ENCODE measurements at regions not wholly inside any gene's neighbourhood (a gene's known extent, or its start where the extent isn't known, plus 50 kb on each side); places are given as distances from the start of the nearest gene placed in this dataset.
"Not testable (repeated sequence)": the region's sequence is repeated elsewhere in the genome, so short reads cannot be mapped to it uniquely, and the experiment has no call there.

DNA sequence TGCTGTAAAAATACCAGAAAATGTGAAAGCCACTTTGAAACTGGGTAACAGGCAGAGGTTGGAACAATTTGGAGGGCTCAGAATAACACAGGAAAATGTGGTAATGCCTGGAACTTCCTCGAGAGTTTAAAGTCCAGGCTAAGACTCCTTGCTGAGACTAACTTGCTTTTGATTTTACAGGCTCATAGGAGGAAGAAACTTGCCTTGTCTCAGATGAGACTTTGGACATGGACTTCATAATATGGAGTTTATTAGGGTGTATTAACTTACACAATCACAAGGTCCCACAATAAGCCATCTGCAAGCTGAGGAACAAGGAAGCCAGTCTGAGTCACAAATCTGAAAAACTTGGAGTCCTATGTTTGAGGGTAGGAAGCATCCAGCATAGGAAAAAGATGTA is 293.4 kb upstream of the TMEFF2 start:
- DNase-seq = not testable (repeated sequence)

DNA sequence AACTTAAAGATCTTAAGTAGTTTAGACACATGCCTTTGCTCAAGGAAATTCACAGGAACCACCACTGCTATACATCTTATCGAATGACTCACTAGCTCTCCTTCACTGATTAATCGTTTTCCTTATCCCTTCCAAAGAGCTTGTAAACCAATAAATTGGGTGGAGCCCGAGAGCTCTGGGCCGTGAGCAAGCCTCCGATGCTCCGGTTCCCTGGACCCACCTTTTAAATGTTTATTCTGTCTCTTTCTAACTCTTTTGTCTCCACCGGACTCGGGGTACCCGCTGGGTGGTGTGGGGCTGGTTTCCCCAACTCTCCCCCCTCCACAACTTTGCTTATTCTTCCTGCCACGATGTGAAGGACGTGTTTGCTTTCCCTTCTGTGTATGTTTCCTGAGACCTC is 292.9 kb upstream of the TMEFF2 start:
- DNase-seq = no peak

DNA sequence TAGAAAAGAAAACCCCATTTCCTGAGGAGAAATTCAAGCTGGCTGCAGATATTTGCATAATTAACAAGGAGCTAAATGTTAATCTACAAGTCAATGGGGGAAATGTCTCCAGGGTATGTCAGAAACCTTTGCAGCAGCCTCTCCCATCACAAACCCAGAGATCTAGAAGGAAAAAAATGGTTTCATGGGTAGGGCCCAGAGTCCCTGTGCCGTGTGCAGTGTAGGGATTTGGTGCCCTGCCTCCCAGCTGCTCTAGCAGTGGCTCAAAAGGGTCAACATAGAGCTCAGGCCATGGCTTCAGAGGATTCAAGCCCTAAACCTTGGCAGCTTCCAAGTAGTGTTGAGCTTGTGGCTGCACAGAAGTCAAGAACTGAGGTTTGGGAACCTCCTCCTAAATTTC is 290.2 kb upstream of the TMEFF2 start:
- DNase-seq = no peak

DNA sequence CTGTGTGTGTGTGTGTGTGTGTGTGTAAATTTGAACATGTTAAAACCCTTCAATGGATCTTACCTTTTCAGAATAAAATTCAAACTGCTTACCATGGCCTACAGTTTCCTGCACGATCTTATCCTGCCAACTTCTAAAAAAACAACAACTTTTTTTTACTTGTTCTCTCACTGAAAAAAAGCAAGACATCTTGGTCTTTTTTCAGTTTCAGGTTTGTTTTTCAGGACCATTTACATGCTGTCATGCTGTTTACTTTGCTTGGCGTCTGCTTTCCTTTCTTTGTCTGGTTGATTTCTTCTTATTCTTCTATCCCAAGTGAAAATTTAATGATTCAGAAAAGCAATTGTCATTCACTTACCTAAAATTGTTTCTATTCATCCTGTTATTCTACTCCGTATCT is 286.3 kb upstream of the TMEFF2 start:
- DNase-seq = no peak

DNA sequence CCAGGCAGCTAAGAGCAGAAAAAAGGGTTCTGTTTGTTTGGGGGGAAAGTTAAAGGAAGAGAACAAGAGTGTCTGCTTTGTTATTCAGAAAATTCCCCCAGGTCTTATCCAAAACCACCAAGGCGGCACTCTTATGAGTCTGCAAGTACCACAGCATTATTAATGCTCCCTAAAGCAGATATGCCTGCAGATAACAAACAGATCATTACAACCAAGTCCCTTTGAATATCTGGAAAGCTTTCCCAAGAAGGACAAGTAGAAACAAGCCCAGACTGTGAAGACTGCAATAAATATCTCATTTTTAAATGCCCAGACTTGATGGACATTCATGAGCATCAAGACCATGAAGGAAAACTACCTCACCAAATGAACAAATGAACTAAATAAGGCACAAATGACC is 278.6 kb upstream of the TMEFF2 start:
- no peak for DNase-seq

DNA sequence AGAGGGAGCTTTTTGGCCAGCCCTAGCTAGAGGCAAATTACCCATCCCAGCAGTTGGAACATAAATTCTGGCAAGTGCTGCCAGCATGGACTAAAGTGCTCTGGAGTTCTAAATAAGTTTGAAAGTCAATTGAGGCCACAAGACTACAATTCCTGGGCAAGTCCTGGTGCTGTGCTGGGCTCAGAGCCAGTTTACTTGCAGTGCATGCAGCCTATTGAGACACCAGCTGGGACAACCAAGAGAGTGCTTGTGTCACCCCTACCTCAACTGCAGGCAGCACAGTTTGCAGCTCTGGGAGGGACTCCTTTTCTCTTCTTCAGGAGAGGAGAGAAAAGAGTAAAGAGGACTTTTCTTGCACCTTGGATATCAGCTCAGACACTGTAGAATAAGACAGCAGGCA is 277.2 kb upstream of the TMEFF2 start:
- no peak for DNase-seq

DNA sequence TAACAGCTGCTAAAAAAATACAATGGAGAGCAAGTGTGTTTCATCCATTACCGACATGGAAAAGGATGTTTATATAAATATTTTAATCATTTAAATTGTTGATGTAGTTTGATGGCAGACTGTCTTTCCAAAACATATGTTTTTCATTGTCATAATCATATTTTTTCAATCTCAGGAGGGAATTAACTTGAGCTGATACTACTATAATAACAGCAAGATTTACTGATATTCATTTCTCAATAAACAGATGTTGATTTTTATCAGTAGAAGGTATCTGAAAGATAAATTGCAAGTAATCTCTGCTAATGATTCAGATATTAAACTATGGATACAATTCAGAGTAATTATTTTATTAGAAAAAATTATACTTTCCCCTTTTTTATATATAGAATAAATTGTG is 274.9 kb upstream of the TMEFF2 start:
- DNase-seq = no peak

DNA sequence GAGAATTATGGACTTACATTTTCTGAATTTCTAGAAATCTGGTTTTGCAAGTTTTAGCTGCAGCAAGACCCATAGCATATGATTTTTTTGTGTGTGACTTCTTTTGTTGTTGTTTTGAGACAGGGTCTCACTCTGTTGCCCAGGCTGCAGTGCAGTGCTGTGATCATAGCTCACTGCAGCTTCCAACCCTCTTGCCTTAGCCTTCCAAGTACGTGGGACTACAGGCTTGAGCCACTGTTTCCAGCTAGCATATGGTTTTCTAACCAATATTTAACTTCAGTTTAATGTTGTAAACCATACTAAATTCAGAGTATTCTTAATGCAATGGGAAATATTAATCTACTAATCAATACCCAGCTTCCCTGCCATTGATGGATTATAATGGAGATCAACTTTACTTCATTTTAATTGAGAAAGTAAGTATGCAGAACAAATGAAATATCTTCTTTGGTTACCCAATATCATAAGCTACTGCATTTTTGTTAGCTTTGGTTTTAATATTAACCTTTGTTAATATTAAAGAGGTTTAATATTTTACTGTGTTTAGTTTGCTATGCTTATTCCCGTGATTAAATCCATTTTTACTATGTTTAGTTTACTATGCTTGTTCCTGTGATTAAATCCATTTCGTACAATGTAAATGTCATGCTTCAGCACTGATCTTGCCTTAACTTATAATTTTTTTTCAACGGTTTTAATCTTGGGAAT is 273.4 kb upstream of the TMEFF2 start:
- no peak for DNase-seq

DNA sequence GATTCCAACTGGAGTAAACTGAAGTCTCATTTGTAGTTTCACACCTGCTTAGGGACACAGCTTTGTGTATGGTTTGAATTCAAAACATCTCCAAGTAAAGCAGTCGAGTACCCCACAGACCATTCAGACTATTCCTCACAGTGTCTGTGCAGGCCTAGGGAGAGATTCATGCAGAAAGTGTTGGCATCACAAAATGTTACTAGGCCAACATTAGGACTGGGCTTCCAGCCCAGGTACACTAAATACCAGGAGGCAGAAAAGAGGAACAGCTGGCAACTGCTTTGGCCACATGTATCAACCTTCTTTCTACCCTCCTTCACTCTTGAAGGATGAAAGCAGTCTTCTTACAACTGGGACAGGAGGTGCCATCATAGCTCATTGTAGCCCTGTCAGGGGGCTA is 270.4 kb upstream of the TMEFF2 start:
- DNase-seq = no peak

DNA sequence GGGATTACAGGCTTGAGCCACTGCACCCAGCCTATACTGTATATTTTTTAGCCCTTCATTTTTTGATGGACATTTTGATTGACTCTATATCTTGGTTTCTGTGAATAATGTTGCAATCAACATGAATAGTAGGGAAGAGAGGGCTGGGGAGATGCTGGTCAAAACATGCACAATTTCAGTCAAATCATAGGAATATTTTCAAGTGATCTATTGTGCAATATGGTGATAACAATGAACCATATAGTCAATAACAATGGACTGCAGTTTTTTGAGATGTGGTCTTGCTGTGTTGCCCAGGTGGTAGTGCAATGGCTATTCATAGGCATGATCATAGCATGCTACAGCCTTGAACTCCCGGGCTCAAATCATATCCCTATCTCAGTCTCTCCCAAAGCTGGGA is 264.7 kb upstream of the TMEFF2 start:
- no peak for DNase-seq

DNA sequence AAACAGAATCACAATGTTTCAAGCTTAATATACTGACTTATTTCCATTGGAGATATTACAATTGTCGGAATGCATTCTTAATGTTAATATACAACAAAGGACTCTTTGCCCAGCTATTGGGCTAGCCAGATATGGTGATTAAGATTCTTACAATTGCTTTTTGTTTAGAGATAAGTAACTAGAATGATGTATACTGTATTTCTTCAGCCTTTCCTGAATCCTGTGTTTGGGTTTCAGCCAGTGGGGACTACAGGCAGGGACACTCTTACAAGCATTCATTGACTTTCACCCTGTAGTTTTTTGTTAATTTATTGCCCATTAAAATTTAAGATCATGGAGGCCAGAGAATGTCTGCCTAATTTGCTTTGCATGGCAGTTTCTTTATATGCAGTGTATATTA is 254.1 kb upstream of the TMEFF2 start:
- no peak for DNase-seq

DNA sequence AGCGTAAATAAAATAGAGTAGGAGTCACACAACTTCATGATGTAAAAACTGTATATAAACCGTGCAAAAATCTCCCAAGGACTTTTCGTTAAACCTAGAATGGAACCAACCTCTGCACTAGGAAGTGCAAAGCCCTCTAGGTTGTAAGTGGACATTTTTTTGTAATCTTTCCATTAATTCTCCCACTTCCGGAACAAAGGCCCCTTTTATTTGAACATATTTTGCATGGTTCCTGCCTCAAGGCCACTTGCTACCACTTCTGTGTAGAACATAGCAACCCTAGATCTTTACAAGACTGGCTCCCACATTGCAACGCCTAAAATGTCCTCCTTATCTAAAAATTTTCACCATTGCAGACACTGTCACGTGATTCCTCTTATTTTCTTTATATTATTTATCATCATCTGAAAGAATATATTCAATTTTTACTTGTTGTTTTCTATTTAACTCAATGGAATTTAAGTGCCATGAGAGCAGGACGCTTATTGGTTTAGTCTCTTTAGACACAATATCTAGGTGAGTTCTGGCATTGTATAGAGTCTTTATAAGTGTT is 249.6 kb upstream of the TMEFF2 start:
- DNase-seq = no peak

DNA sequence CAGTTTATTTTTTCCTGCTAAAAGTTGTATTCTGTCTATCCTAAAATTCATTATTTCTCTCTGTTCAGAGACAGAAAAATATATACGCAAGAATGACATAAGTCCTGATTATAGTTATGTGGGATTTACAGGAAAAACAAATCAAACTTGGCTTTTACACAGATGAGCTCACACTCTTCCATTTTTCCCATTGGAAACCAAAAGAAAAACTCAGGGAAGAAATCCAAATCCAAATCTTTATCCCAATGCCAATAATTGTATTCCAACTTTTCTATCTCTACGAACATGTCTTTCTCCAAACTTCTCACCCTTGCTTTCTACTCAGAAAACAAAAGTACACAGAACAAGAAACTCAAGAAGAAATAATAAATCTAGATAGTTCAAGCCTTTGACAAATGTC is 249.1 kb upstream of the TMEFF2 start:
- DNase-seq = no peak

DNA sequence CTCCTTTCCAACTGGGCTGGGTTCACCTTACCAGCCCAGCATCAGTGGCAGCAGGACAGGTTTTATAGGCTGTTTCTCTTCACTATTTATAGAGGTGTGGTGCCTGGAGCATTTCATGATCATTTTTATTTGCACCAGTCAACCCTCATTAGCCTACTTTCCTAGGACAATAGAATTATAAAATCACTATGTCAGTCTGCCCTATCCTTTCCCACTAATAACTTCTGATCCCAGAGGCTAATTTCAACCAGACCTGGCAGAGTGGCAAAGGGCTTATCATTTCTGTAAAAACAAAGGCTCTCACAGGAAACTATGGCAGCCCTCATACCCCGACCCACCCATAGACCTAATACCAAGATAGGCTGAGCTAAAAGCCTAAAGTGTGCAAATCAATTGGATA is 243.5 kb upstream of the TMEFF2 start:
- DNase-seq = no peak

DNA sequence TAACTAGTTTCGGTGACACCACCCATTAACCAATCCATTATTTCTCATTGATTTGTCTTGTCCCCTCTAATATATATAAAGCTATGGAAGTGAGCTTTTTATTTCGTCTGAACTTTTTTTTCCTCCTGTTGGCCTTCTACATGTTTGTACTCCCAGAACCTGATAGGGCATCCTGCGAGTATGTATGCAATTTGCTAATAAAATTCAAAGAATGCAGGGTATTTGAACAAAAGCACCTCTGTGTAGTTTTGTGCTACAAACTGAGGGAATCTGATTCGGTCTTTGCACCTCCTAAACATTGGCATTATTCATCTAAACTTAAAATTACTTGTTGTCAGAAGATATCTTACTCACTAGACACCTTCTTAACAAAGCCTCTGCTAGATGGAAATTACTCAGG is 242.9 kb upstream of the TMEFF2 start:
- no peak for DNase-seq

DNA sequence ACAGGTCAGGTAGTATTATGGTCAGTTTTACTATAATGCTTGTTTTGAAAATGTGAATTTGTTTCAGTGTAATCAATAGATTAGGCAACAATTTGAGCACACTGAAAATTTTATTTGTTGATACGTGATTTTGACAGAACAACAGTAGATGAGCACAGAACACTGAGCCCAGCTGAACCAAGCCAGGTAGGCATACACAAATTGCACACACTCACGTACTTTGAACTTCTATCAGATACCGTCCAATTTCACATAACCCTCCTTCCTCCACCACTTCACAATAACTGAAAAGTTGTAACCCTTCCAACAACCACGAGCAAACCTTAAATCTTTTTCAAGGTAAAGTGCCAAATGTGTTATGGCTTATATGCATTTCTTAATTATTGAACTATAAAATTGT is 229.5 kb upstream of the TMEFF2 start:
- no peak for DNase-seq

DNA sequence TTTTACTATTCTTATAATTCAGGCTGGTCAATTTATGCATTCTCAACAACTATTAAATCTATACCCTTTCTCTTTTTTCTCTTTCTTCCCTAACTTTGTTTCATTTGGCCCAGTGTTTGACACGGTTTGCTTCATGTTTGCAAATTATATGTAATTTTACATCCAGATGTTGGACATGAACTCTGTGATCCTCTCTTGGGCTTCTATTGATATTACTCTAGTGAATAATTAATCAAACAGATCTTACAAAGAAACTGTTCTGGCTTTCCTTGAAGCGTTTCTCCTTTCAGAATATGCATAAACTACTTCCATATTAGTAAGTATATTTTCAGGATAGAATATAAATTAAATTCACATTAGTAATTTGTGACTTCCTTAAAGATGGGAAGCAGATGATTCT is 225.1 kb upstream of the TMEFF2 start:
- no peak for DNase-seq

DNA sequence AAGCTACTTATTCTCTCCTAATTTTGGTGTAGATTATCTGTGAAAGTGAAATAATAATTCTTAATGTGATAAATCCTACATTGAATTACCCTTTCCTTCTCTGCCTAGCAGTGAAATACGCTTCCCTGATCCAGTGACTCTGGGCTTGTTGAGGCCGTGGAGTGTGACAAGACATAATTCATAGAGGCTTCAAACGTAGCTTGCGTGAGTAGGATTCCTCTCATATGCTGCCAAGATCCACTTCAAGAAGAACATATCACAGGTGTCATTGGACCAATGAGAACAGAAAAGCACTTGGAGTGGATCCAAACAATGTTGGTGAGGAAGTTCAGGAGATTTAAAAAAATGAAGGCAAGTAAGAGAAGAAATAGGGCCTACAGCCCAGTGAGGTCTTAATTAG is 221.3 kb upstream of the TMEFF2 start:
- no peak for DNase-seq

DNA sequence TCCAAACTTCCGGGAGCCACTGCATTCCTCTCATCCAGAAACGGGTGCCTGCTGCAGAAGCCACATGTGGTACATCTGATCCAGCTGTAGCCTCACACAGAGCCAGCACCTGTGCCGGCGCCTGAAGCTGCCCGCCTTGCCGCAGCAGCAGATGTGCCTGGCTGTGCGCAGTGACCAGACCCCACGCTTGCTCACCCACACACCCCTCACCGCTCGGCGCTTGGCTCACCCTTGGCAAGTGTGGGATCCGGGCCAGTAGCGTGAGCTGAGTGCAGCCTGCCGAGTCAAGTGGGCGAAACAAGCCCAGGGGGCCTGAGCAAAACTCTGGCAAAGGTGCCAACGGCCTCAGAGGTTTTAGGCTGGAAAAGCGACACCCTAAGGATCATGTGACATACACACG is 220.1 kb upstream of the TMEFF2 start:
- DNase-seq = no peak

DNA sequence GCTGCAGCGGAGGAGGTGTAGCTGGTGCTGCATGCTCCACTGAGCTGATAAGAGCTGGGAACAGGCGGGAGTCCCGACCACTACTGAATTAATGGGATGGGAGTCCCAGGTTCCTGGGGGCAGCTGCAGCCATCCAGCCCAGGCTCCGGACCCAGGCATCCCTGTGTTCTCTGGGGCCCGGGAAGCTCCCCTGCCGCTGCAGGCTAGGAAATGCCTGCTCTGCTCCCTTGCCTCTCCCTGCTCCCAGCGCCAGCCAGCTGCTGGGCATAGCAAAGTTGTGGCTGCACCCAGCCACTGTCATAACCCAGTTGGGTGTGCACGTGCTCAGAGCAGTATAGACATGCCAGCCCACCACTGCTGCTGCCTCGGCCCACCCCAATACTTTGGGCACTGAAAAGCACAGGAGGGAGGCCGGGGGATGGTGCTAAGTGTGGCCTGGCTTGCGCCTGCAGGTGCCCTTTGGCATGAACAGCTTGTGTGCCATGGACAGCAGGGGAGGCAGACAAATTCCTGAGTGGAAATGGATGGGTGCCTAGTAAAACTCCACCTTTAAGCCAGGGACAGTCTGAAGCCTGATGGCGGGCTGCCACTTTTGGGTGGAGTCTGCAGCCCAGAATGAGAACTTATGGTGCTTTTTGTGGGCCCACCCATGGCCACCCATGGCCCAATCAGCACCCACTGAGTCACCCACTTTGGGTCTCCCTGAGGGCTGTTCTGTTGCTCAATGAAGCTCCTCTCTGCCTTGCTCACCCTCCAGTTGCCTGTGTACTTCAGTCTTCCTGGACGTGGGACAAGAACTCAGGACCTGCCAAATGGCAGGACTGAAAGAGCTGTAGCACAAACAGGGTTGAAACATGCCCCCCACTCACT is 219.3 kb upstream of the TMEFF2 start:
- no peak for DNase-seq

DNA sequence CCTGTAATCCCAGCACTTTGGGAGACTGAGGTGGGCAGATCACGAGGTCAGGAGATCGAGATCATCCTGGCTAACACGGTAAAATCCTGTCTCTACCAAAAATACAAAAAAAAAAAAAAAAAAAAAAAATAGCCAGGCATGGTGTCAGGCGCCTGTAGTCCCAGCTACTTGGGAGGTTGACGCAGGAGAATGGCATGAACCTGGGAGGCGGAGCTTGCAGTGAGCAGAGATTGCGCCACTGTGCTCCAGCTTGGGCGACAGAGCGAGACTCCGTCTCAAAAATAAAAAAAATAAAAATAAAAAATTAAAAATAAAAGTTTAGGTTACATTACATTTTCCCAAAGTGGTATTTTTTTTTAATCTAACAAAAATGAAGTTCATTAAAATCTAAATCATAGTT is 218.1 kb upstream of the TMEFF2 start:
- DNase-seq = not testable (repeated sequence)

DNA sequence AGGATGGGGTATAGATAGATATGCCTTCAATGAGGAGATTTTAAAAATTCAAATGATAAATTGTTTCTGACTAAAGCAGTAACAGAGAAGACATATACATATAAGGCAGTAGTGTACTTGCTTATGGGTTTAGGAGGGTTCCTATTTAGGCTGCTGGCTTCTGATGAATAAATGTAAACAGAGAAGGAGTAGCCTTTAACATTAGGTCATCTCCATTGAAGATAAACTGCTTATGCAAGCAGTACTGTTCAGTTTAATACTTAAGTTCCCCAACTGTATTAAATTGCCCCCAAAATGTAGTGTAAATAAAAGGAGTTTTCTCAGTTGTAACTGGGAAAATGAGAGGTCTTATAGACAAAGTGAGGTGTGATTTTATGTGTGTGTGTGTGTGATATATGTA is 217.7 kb upstream of the TMEFF2 start:
- DNase-seq = no peak

DNA sequence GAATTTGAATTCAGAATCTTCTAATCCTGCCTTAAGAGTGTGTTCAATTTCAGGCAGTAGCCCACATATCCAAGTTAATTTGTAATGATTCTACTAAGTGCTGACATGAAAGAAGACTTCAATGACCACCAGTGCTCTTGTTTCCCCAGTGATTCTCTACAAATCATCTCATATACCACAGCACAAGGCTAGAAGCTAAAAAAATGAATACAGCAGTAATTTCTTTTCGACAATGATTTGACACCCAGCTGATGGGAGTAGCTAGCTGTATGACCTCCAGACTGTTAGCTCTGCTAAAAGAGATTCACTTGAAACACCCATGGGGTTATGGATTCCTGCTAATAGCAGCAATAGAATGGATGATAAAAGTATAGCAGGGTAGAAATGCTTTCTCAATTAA is 217.0 kb upstream of the TMEFF2 start:
- no peak for DNase-seq

DNA sequence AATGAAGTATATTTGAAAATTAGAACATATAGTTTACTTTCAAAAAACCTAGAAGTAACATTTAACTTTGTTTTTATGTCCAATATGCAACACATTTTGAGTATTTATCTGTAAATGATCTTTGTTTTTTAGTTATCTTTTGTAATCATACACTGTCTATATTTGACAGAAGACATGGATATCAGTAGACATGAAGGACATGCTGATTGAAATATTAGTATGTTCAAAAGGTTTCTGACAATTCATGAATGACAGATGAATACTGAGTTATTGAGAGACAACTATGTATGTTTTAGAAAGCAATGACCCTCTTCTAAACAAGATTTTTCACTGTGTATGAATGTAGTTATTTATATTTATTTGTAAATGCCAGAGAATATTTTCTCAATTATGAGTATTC is 215.6 kb upstream of the TMEFF2 start:
- DNase-seq = no peak
